ENCODE measurements at regions not wholly inside any gene's neighbourhood (a gene's known extent, or its start where the extent isn't known, plus 50 kb on each side); places are given as distances from the start of the nearest gene placed in this dataset.
"Not testable (repeated sequence)": the region's sequence is repeated elsewhere in the genome, so short reads cannot be mapped to it uniquely, and the experiment has no call there.

GRCh38 chr3:139202226-139202958 is 141.4 kb upstream of the MRPS22 start:
- DNase-seq: peak; percentile 43 to 79

- DNase-seq: no peak
Measured at GRCh38 chr3:139202959-139203349, 140.9 kb upstream of the MRPS22 start.

GRCh38 chr3:139203752-139204151 is 140.1 kb upstream of the MRPS22 start:
- no peak for DNase-seq

GRCh38 chr3:139204728-139205127 is 139.1 kb upstream of the MRPS22 start:
- peak; percentile 82 to 87 for DNase-seq

GRCh38 chr3:139213936-139214335 is 129.9 kb upstream of the MRPS22 start:
- DNase-seq: peak in 1 of 2 experiments; percentile 35

DNA sequence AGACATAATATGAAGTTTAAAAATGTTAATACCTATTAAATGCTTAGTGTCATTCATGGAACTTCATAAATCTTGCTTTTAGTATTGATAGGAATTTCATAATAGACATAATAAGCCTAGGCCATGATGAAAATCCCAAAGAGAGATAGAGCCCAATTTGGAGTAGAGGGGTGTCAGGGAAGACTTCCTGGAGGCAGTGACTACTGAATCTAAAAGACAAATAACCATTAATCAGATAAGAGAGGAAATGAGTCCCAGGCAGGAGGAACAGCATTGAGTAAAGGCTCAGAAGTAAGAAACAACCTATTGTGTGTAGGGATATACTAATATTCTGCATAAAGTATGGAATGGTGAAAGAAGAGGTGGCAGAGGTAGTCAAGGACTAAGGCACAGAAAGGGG is 126.9 kb upstream of the MRPS22 start:
- DNase-seq: no peak

DNA sequence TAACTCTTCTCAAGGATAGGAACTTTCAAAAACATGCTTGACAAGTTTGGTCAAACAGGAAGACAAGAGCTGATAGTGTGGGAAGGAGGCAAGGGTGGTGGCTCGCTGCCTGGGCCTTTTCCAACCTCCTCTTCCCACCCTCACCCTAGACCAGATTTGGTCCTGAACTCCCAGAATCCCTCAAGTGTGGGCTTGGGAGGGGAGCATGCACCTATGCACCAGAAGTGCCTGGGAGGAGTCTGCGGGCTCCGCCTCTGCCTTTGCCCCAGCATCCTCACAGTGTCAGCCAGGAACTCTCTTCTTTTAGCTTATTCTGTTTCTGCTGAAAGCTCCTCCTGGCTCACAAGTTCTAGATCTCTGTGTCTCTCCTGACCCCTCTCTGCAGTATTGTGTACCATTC is 126.2 kb upstream of the MRPS22 start:
- no peak for DNase-seq

DNA sequence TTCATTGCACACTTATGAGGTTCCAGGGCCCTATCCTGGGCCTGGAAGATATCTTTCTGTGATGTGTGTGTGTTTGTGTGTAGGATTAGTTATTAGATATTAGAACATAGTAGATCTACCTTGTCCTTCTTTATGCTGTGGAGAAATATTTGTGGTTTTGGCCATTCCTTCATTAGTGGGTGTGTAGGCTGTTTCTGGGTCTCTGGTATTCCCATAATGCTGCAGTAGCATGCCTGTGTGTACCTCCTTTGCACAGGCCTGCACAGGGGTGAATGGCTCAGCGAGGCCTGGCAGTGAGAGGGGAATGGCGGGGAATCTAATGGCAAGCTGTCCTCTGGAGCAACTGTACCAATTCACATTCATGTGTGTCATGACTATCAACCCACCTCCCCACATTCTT is 125.8 kb upstream of the MRPS22 start:
- no peak for DNase-seq

DNA sequence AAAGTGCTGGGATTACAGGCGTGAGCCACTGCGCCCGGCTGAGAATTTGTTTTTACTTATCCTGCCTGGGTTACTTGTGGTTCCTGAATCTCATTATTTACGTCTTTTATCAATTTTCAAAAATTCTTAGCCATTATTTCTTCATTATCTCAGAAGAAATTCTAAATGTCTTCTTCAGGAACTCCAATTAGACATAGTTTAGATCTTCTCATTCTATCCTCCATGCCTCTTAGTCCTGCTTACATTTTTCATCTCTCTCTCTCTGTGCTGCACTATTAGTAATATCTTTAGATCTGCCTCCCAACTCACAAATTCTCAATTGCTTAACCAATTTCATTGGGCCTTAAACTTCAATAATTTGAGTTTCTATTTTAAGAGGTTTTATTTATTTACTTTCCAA is 124.4 kb upstream of the MRPS22 start:
- no peak for DNase-seq

DNA sequence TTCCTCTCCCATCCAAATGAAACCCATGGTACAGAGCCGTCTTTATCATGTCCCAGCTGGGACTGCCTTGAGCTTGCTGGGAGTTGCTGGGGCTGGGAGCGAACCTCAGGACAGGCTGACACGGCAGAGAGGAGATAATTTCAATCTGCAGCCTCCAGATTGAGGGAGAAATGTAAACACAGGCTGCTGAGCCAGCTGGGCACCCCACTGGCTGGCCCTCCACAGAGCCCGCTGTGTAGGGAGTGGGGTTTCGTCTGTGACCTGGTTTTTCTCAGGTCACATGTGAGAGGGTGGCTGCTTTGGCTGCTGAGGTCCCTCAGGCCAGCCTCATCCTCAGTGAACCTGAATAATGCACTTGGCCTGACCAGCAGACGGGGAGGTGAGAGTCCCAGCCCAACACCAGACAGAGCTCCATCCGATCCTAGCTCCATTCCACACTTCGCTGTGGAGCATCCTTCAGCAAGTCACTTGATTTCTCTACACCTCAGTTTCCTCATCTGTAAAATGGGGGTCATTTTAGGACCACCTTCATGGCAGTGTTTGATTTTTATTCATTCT is 121.6 kb upstream of the MRPS22 start:
- no peak for DNase-seq

GRCh38 chr3:139225548-139225947 is 118.3 kb upstream of the MRPS22 start:
- DNase-seq: no peak

DNA sequence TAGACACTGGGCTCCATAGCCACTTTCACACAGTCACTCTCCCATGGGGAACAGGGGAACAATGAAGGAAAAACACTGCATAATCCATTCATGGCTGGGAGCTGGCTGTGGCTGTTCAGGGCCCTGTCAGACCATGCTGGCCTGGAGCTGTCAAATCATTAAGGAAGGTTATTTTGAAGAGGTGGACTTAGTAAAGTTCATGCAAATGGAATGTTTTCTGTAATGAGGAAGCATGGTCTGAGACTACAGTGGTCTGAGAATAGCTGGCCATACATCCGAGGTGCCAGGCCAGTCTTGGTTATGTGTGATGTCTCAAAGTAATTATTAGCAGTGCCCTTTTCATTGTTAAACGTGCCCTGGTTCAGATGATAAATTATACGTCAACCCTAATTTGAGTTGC is 117.1 kb upstream of the MRPS22 start:
- DNase-seq: no peak

DNA sequence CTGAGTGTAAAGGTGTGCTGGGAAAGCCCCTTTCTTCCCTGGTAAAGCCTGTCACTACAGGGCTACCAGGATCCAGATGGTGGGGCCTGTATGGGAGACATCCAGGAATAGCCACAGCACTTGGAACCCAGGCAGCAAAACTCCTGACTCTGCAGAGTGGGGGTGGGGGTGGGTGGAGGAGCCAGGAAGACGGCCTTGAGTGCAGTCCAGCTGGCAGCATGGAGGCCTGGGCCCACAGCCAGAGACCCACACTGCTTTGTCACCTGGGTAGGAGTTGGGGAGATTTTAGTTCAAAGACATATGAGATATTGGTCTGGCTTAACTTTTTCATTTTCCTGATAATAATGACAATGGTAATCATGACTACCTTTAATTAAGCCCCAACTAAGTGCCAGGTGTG is 116.7 kb upstream of the MRPS22 start:
- no peak for DNase-seq

DNA sequence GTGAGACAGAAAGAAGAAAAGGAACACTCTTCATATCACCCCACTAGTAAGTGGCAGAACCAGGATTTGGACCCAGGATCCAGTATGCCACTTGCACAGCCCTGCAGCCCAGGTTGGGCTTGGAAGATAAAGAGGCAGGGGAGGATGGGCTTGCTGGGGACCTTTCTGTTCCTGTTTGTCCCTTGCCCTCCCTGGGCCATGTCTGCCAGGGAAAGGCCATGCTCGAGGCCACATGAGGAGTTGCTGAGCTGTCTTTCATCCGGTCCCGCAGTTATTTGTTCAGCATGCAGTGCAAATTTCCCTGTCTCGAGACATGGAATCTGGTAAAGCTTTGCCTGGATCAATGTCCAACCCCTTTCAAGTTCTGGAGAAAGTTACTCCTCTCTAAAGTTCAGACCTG is 116.0 kb upstream of the MRPS22 start:
- DNase-seq: no peak

GRCh38 chr3:139230391-139230790 is 113.4 kb upstream of the MRPS22 start:
- no peak for DNase-seq

DNA sequence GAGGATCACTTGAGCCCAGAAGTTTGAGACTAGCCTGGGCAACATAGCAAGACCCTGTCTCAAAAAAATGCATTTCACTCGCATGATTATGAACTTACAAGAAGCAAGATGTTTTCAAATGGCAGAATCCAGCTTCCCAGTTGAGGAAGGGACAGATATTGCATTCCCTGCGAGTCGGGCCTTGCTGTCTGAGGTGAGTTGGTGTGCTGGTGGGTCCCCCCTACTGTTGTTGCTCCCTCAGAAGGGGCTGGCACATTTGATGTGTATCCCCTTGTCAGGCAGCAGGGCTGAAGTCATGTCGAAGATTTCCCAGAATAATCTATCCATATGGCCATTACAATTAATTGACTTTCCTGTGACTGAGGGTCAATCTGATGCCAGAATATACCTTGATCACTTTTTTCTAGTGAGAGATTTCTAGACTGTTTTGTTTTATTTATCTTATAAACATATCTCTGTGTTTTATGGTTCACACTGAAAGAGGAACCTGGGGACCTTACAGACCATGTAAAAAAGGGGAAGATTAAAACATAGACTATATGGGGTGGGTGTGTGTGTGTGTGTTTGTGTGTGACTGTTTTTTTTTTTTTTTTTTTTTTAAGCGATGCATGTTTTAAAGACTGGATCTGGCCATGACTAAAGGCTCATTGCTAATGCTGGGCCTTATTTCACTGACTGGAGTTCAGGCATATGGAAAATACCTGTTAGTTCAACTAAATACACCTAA is 112.1 kb upstream of the MRPS22 start:
- DNase-seq: no peak

DNA sequence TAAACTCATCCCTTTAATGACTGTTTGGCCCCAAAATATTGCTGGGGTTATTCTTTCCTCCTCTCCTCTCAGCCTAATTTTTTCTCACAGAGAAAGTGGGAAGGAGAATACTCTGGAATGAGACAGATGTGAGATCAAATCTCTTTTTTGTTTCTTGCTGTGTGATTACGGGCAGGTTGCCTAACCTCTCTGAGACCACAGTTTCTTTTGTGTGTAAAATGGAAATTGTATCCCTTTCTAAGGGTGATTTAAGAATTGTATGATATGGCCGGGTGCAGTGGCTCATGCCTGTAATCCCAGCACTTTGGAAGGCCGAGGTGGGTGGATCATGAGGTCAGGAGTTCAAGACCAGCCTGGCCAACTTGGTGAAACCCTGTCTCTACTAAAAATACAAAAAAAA is 111.5 kb upstream of the MRPS22 start:
- DNase-seq: not testable (repeated sequence)

GRCh38 chr3:139234491-139234890 is 109.3 kb upstream of the MRPS22 start:
- DNase-seq: no peak

- DNase-seq: no peak
Measured at GRCh38 chr3:139235192-139235591, 108.6 kb upstream of the MRPS22 start.

- no peak for DNase-seq
Measured at GRCh38 chr3:139236336-139236735, 107.5 kb upstream of the MRPS22 start.

GRCh38 chr3:139238281-139239030 is 105.4 kb upstream of the MRPS22 start:
- DNase-seq: no peak

GRCh38 chr3:139239550-139239949 is 104.3 kb upstream of the MRPS22 start:
- DNase-seq: no peak

DNA sequence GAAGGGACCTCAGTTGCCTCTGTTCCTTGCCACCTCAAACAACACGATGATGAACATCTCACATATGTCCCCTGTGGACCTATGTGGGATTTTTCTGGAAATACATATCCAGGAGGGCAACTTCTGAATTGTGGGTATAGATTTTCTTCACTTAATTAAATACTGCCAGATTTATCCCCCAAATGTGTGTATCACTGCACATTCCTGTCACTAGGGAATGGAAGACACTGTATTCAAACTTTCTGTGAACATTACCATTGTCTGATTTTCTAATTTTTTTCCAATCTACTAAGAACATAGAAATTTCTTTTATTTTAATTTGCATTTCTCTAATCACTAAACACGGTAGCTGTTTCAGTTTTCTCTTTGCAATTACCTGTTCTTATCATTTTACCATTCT is 102.0 kb upstream of the MRPS22 start:
- DNase-seq: no peak

DNA sequence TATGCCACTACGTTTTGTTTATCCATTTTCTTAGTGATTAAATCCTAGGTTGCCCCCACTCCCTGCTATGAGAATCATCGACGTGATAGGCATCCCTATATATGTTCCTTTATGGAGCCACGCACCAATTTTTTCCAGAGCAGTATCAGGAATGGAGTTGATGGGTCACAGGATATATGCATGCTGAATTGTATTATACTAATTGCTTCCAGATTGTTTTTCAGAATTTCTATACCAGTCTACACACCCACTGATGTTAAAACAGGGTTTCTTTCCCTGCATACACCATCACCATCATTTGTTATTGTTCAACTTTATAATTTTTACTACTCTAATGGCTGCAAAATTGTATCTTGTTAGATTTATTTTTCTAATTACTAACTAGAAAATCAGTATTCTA is 100.1 kb upstream of the MRPS22 start:
- no peak for DNase-seq

Measured in NCI-H526 (cell line).